GM12891 (cell line): ENCODE measurements at regions not wholly inside any gene's neighbourhood (a gene's known extent, or its start where the extent isn't known, plus 50 kb on each side); places are given as distances from the start of the nearest gene placed in this dataset.

Experiments used
- DNase-seq: peaks from one replicate; pipeline ENCODE4 v3.0.0; 2011; ENCODE audit warnings: low spot score; ENCODE audit not compliant: insufficient read length
- FAIRE-seq: peaks from 2 replicates; lab custom pipeline; 2011; peaks lifted over from hg19 to GRCh38; lab: Jason Lieb, UNC
- PAX5 ChIP-seq: IDR thresholded peaks from 2 replicates; pipeline ENCODE4 v1.6.1; 2011; ENCODE audit warnings: low read length, moderate library complexity, mild to moderate bottlenecking; ENCODE audit not compliant: insufficient read depth, severe bottlenecking
- POLR2A ChIP-seq: IDR thresholded peaks from 2 replicates; pipeline ENCODE4 v1.6.1; 2011; ENCODE audit warnings: low read depth, low read length, control low read depth
- POLR2AphosphoS5 ChIP-seq: IDR thresholded peaks from 2 replicates; pipeline ENCODE4 v1.6.1; 2011; ENCODE audit warnings: low read depth, low read length, control low read depth
- POU2F2 ChIP-seq: IDR thresholded peaks from 2 replicates; pipeline ENCODE4 v1.6.1; 2011; ENCODE audit warnings: low read depth, mild to moderate bottlenecking, control low read depth, low read length, moderate library complexity
- SPI1 ChIP-seq: IDR thresholded peaks from 2 replicates; pipeline ENCODE4 v1.6.1; 2011; ENCODE audit warnings: low read depth, low read length, control low read depth
- TAF1 ChIP-seq: IDR thresholded peaks from 2 replicates; pipeline ENCODE4 v1.6.1; 2011; ENCODE audit warnings: low read depth, low read length, control low read depth

- no peak for DNase-seq
- FAIRE-seq: no peak
- no peak for TF ChIP-seq POU2F2
Observed at GRCh38 chr17:62130739-62131138, 65.7 kb upstream of the MED13 start.

GRCh38 chr17:62126292-62126691 is 61.2 kb upstream of the MED13 start:
- DNase-seq (no peak), FAIRE-seq (no peak)
- TF ChIP-seq POLR2AphosphoS5: no peak
- no peak for TF ChIP-seq TAF1
- no peak for TF ChIP-seq POU2F2
- TF ChIP-seq PAX5: no peak
- no peak for TF ChIP-seq POLR2A
- no peak for TF ChIP-seq SPI1

GRCh38 chr17:62125307-62125706 is 60.2 kb upstream of the MED13 start:
- no peak for DNase-seq
- TF ChIP-seq POLR2A: no peak
- no peak for TF ChIP-seq TAF1
- TF ChIP-seq POU2F2: no peak
- no peak for TF ChIP-seq POLR2AphosphoS5
- TF ChIP-seq SPI1: no peak
- TF ChIP-seq PAX5: no peak
- no peak for FAIRE-seq

- FAIRE-seq: no peak
- TF ChIP-seq PAX5: no peak
- no peak for TF ChIP-seq POU2F2
- TF ChIP-seq SPI1: no peak
- no peak for DNase-seq
Observed at GRCh38 chr17:62121025-62121730, 56.1 kb upstream of the MED13 start.

- TF ChIP-seq POLR2A: no peak
- TF ChIP-seq SPI1: no peak
- no peak for TF ChIP-seq POU2F2
- no peak for TF ChIP-seq PAX5
- no peak for TF ChIP-seq POLR2AphosphoS5
- TF ChIP-seq TAF1: no peak
- FAIRE-seq (no peak), DNase-seq (peak; percentile 35)
Observed at GRCh38 chr17:62119373-62119772, 54.3 kb upstream of the MED13 start.
